B cell (primary cell): ENCODE measurements at regions not wholly inside any gene's neighbourhood (a gene's known extent, or its start where the extent isn't known, plus 50 kb on each side); places are given as distances from the start of the nearest gene placed in this dataset.

Source experiments
- ATAC-seq: fragments of 200-7000 bp; cut with Tn5 transposase; one replicate; pipeline ENCODE4 v1.10.0; 2021; ENCODE audit warnings: low read depth, mild to moderate bottlenecking, moderate number of reproducible peaks, moderate library complexity
- CTCF ChIA-PET: fragments of 350-600 bp; sonication (Branson Sonifier 250); formaldehyde crosslinking; loops from one replicate; lab custom pipeline; 2021; ENCODE audit warnings: antibody characterized with exemption, inconsistent platforms; lab: Charles Lee
- POLR2A ChIA-PET: fragments of 350-600 bp; sonication (Branson Sonifier 250); formaldehyde crosslinking; loops from one replicate; lab custom pipeline; 2021; ENCODE audit warnings: antibody characterized with exemption; lab: Charles Lee
- DNase-seq: peaks from one replicate; pipeline ENCODE4 v3.0.0; 2013
- H2AFZ ChIP-seq: 2 replicates; pipeline ENCODE4 v1.6.1; 2012; ENCODE audit warnings: mild to moderate bottlenecking, low read depth, low read length; ENCODE audit not compliant: insufficient read depth, poor library complexity, severe bottlenecking
- H3K27ac ChIP-seq, 2 donors: 1 replicate in 1 of 2; 2 replicates in 1 of 2; pipeline ENCODE4 v1.5.1; 2012 to 2013; ENCODE audit warnings: low read length in 2 of 2, mild to moderate bottlenecking in 2 of 2, moderate library complexity in 1 of 2
- H3K27me3 ChIP-seq, 4 experiments: fragments of 200-600 bp in 1 of 4; sonication (generic) in 1 of 4; replicated peaks in 1 of 4; 1 replicate in 2 of 4; 2 replicates in 2 of 4; pipeline versions ENCODE4 v1.6.1 to v1.7.0; 2013 to 2016; ENCODE audit warnings: low read length in 3 of 4, mild to moderate bottlenecking in 2 of 4, mixed read lengths in 1 of 4, moderate library complexity in 1 of 4; ENCODE audit not compliant: insufficient read depth in 4 of 4, control insufficient read depth in 3 of 4; ENCODE audit errors: control extremely low read depth in 1 of 4
- H3K36me3 ChIP-seq, 2 experiments: replicated peaks in 1 of 2; 1 replicate in 1 of 2; 2 replicates in 1 of 2; pipeline versions ENCODE4 v1.6.1 to v1.7.1; 2013; ENCODE audit warnings: low read length in 1 of 2; ENCODE audit not compliant: insufficient read depth in 2 of 2, control insufficient read depth in 1 of 2; ENCODE audit errors: control extremely low read depth in 1 of 2, extremely low read depth in 1 of 2
- H3K4me1 ChIP-seq, 2 donors: fragments of 200-600 bp in 1 of 2; sonication (generic) in 1 of 2; 1 replicate in 1 of 2; 2 replicates in 1 of 2; pipeline versions ENCODE4 v1.5.1 to v1.6.1; 2013 to 2017; ENCODE audit warnings: low read length in 2 of 2; ENCODE audit not compliant: control insufficient read depth in 2 of 2, insufficient read depth in 2 of 2
- H3K4me2 ChIP-seq: replicated peaks from 2 replicates; pipeline ENCODE3; 2012; ENCODE audit warnings: mild to moderate bottlenecking, low read depth, low read length; ENCODE audit not compliant: poor library complexity, severe bottlenecking
- H3K4me3 ChIP-seq, 5 experiments: fragments of 200-600 bp in 1 of 5; sonication (generic) in 1 of 5; 1 replicate in 3 of 5; 2 replicates in 2 of 5; pipeline versions ENCODE4 v1.5.1 to v1.7.0; 2011 to 2016; ENCODE audit warnings: low read length in 4 of 5, mild to moderate bottlenecking in 4 of 5, low read depth in 2 of 5, control low read depth in 1 of 5, moderate library complexity in 1 of 5; ENCODE audit not compliant: insufficient read depth in 1 of 5; ENCODE audit errors: control extremely low read depth in 1 of 5, extremely low read depth in 1 of 5
- H3K79me2 ChIP-seq: fragments of 200-600 bp; sonication (generic); one replicate; pipeline ENCODE4 v1.6.0; 2016; ENCODE audit warnings: low read length; ENCODE audit not compliant: control insufficient read depth, insufficient read depth
- H3K9ac ChIP-seq: fragments of 200-600 bp; sonication (generic); 2 replicates; pipeline ENCODE4 v1.6.1; 2017; ENCODE audit warnings: mild to moderate bottlenecking, low read length, moderate library complexity
- H3K9me3 ChIP-seq, 3 donors: one replicate each; pipeline versions ENCODE4 v1.6.1 to v1.7.1; 2013; ENCODE audit warnings: low read length in 2 of 3; ENCODE audit not compliant: control insufficient read depth in 2 of 3, insufficient read depth in 1 of 3; ENCODE audit errors: control extremely low read depth in 1 of 3
- H4K20me1 ChIP-seq: 2 replicates; pipeline ENCODE4 v1.6.0; 2012; ENCODE audit warnings: mild to moderate bottlenecking, low read length; ENCODE audit not compliant: insufficient read depth, control insufficient read depth, poor library complexity, severe bottlenecking
- H3K27ac Mint-ChIP-seq: one replicate; pipeline ENCODE4 v1.8.0; 2021; ENCODE audit warnings: mixed read lengths
- H3K27me3 Mint-ChIP-seq: one replicate; pipeline ENCODE4 v1.8.0; 2021; ENCODE audit warnings: mixed read lengths
- H3K4me1 Mint-ChIP-seq: one replicate; pipeline ENCODE4 v1.8.0; 2021; ENCODE audit warnings: mixed read lengths
- H3K4me3 Mint-ChIP-seq: one replicate; pipeline ENCODE4 v1.8.0; 2021; ENCODE audit warnings: mixed read lengths
- H3K9me3 Mint-ChIP-seq: one replicate; pipeline ENCODE4 v1.8.0; 2022; ENCODE audit warnings: mixed read lengths; ENCODE audit not compliant: insufficient read depth
- CTCF ChIP-seq: fragments of 200-600 bp; IDR thresholded peaks from one replicate; pipeline ENCODE4 v1.8.0; 2022; ENCODE audit warnings: antibody characterized with exemption, mild to moderate bottlenecking
- EZH2 ChIP-seq: IDR thresholded peaks from 2 replicates; pipeline ENCODE4 v1.6.1; 2012; ENCODE audit warnings: borderline replicate concordance, low read depth, mild to moderate bottlenecking, moderate library complexity, low read length; ENCODE audit not compliant: insufficient read depth, poor library complexity, severe bottlenecking
- WGBS: methylation state at CpG from one replicate; pipeline ENCODE4 v1.1.5; 2013; ENCODE audit warnings: missing lambda C conversion rate; ENCODE audit not compliant: insufficient coverage; 5-methylcytosine and 5-hydroxymethylcytosine counted together
- intact Hi-C: fragments of 100-400 bp; cut with micrococcal nuclease; formaldehyde crosslinking; loops from one replicate; pipeline ENCODE4 v1.10.0; 2022

GRCh38 chr9:22954964-22955363, 508.3 kb downstream of the DMRTA1 start:
- Mint-ChIP-seq H3K9me3 (no peaks in the 10 kb centered on the region), H3K4me1 (no peaks in the 10 kb centered on the region), H3K4me3 (no peak overlapping the region), H3K27me3 (no peaks in the 10 kb centered on the region), H3K27ac (no peak overlapping the region)
- H3K4me1 ChIP-seq: no peaks in the 10 kb centered on the region
- whole genome bisulfite sequencing: no CpG with 5 or more reads among the region's 5 CpGs
- TF ChIP-seq CTCF (no peak), EZH2 (no peak)
- H3K79me2 ChIP-seq: no peaks in the 10 kb centered on the region
- H3K4me2 ChIP-seq: no peak overlapping the region
- DNase-seq: no peak
- no peak overlapping the region for H2AFZ ChIP-seq
- no peaks in the 10 kb centered on the region for H3K36me3 ChIP-seq
- H3K4me3 ChIP-seq: no peak overlapping the region
- H3K27me3 ChIP-seq: no peaks in the 10 kb centered on the region
- ChIA-PET CTCF (no interaction called here), POLR2A (no interaction called here)
- ATAC-seq: no peak
- intact Hi-C loops: no loop called here
- H3K27ac ChIP-seq: no peak overlapping the region
- peaks cover 0 to 5% (median 0%) of the 10 kb centered on the region in 3 donors for H3K9me3 ChIP-seq
- H3K9ac ChIP-seq: no peak overlapping the region
- H4K20me1 ChIP-seq: no peaks in the 10 kb centered on the region

- H2AFZ ChIP-seq: no peak overlapping the region
- H3K4me3 Mint-ChIP-seq: no peak overlapping the region
- no peak overlapping the region for H3K4me2 ChIP-seq
- no peaks in the 10 kb centered on the region for H4K20me1 ChIP-seq
- H3K27ac ChIP-seq: no peak overlapping the region
- TF ChIP-seq CTCF (no peak), EZH2 (no peak)
- DNase-seq (no peak), ATAC-seq (no peak)
- ChIA-PET POLR2A (no interaction called here), CTCF (no interaction called here)
- H3K79me2 ChIP-seq: no peaks in the 10 kb centered on the region
- intact Hi-C loops: no loop called here
- H3K36me3 ChIP-seq: no peaks in the 10 kb centered on the region
- no peaks in the 10 kb centered on the region for H3K4me1 Mint-ChIP-seq
- H3K9me3 Mint-ChIP-seq: peaks cover 2% of the 10 kb centered on the region
- H3K4me3 ChIP-seq: no peak overlapping the region
- H3K4me1 ChIP-seq: no peaks in the 10 kb centered on the region
- no peak overlapping the region for H3K9ac ChIP-seq
- H3K27ac Mint-ChIP-seq: no peak overlapping the region
- H3K9me3 ChIP-seq: no peaks in the 10 kb centered on the region
- H3K27me3 ChIP-seq: no peaks in the 10 kb centered on the region
- no peaks in the 10 kb centered on the region for H3K27me3 Mint-ChIP-seq
These were observed 522.8 kb downstream of the DMRTA1 start for GRCh38 chr9:22969350-22969979.
